ENCODE measurements at regions not wholly inside any gene's neighbourhood (a gene's known extent, or its start where the extent isn't known, plus 50 kb on each side); places are given as distances from the start of the nearest gene placed in this dataset.

DNA sequence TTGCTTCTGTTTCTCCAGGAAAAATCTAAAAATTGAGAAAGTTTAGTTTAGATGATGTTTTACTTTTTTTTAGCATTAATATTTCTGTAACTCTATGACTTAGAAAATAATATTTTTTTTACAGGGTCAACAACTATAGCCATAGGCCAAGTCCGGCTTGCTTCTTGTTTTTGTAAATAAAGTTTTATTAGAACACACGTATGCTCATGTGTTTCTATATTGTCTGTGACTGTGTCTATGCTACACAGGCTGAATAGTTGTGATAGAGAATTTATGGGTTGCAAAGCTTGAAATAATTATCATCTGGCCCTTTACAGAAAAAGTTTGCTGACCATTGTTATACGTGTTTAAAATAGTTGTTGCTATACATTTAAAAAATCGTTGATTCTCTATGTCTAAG lies 399.2 kb downstream of the EPM2A start:
- no peak overlapping the region for H2AFZ ChIP-seq (ENCODE audit: low read depth)
- no peak overlapping the region for H3K4me3 ChIP-seq (IDR thresholded peaks at IDR 0.05; ENCODE audit: insufficient read depth, low read depth, low read length)
- TF ChIP-seq, protein P1, sequence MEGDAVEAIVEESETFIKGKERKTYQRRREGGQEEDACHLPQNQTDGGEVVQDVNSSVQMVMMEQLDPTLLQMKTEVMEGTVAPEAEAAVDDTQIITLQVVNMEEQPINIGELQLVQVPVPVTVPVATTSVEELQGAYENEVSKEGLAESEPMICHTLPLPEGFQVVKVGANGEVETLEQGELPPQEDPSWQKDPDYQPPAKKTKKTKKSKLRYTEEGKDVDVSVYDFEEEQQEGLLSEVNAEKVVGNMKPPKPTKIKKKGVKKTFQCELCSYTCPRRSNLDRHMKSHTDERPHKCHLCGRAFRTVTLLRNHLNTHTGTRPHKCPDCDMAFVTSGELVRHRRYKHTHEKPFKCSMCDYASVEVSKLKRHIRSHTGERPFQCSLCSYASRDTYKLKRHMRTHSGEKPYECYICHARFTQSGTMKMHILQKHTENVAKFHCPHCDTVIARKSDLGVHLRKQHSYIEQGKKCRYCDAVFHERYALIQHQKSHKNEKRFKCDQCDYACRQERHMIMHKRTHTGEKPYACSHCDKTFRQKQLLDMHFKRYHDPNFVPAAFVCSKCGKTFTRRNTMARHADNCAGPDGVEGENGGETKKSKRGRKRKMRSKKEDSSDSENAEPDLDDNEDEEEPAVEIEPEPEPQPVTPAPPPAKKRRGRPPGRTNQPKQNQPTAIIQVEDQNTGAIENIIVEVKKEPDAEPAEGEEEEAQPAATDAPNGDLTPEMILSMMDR (conservative IDR thresholded peaks at IDR 0.05; ENCODE audit: low read depth, low read length), result no peak
- H3K4me2 ChIP-seq, result no peak overlapping the region
- no peak overlapping the region for H3K27ac ChIP-seq
- no peaks in the 10 kb centered on the region for H3K79me2 ChIP-seq (ENCODE audit: insufficient read depth, low read depth)
- no peaks in the 10 kb centered on the region for H3K36me3 ChIP-seq (ENCODE audit: insufficient read depth)
- H3K27me3 ChIP-seq (ENCODE audit: insufficient read depth, low read depth), result no peaks in the 10 kb centered on the region
- no peaks in the 10 kb centered on the region for H4K20me1 ChIP-seq (ENCODE audit: insufficient read depth)
- no peaks in the 10 kb centered on the region for H3K4me1 ChIP-seq (ENCODE audit: low read depth, poor library complexity, severe bottlenecking)
- H3K9ac ChIP-seq, result no peak overlapping the region

DNA sequence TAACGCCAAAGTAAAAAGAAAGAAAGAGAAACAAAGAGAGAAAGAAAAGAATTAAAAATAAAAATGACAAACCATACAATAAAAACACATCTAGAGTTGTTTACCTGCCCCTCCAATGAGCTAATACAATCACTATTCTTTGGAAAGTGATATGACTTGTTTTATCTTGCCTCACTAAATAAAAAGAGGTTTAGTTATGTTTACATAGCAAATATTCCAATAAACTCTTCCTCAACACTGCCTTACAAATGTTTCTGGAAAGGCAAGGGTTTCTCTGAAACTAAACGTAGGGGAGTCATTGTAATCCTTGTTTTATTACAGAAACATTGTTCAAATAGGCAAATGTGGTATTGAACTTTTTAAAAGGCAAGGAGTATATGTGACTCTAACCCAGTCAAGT lies 396.2 kb downstream of the EPM2A start:
- H3K4me1 ChIP-seq (ENCODE audit: low read depth, poor library complexity, severe bottlenecking), result no peaks in the 10 kb centered on the region
- TF ChIP-seq, protein P1 (conservative IDR thresholded peaks at IDR 0.05; ENCODE audit: low read depth, low read length), result no peak

DNA sequence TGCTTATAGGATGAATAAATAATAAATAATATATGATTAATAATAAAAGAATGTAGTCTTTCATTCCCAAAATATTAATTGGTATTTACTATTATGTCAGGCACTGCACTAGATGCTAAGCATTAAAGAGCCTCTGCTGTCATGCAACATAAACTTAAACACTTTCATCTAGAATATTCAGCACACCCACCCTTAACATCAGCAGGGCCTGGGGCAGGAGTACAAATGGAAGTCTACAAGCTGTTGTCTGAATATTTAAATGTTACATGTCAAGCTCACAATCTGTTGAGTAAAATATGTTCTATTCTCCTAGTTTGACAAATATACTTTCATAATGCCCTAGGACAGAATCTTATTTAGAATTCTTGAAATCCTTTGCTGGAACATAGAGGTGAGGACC lies 395.1 kb downstream of the EPM2A start:
- H3K9ac ChIP-seq, result no peak overlapping the region
- H3K4me1 ChIP-seq (ENCODE audit: low read depth, poor library complexity, severe bottlenecking), result no peaks in the 10 kb centered on the region
- TF ChIP-seq, protein P1 (conservative IDR thresholded peaks at IDR 0.05; ENCODE audit: low read depth, low read length), result no peak

More for the DNA sequence above, 396.2 kb downstream of the EPM2A start:
- Histone ChIP-seq H3K4me3 (IDR thresholded peaks at IDR 0.05; ENCODE audit: insufficient read depth, low read depth, low read length) (no peak overlapping the region), H3K27ac (no peak overlapping the region), H3K27me3 (ENCODE audit: insufficient read depth, low read depth) (no peaks in the 10 kb centered on the region), H4K20me1 (ENCODE audit: insufficient read depth) (no peaks in the 10 kb centered on the region), H3K4me2 (no peak overlapping the region), H2AFZ (ENCODE audit: low read depth) (no peak overlapping the region), H3K36me3 (ENCODE audit: insufficient read depth) (no peaks in the 10 kb centered on the region), H3K9ac (no peak overlapping the region), H3K79me2 (ENCODE audit: insufficient read depth, low read depth) (no peaks in the 10 kb centered on the region)

DNA sequence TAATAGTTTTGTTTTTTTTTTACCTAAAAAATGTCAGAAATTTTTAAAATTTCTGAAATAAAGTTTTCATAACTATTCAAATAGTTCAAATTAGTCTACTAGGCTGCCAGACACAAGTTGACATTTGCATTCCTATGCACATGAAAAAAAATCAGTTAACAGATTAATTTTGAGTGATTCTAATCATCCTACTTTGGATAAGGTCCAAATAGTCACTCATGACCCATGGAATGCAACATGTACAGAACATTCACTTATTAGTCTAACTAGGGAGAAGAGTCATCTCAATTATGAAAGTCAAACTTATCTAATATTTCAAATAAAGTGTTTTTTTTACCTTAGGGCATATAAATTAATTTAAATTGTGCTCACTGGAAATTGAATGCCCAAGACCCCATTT lies 390.2 kb downstream of the EPM2A start:
- TF ChIP-seq, protein P1 (conservative IDR thresholded peaks at IDR 0.05; ENCODE audit: low read depth, low read length), result no peak
- H3K4me2 ChIP-seq, result no peak overlapping the region

More for the DNA sequence above, 395.1 kb downstream of the EPM2A start:
- no peaks in the 10 kb centered on the region for H4K20me1 ChIP-seq (ENCODE audit: insufficient read depth)
- no peaks in the 10 kb centered on the region for H3K79me2 ChIP-seq (ENCODE audit: insufficient read depth, low read depth)
- H3K36me3 ChIP-seq (ENCODE audit: insufficient read depth), result no peaks in the 10 kb centered on the region
- H3K4me2 ChIP-seq, result no peak overlapping the region
- H3K27me3 ChIP-seq (ENCODE audit: insufficient read depth, low read depth), result no peaks in the 10 kb centered on the region
- no peak overlapping the region for H3K27ac ChIP-seq
- no peak overlapping the region for H3K4me3 ChIP-seq (IDR thresholded peaks at IDR 0.05; ENCODE audit: insufficient read depth, low read depth, low read length)
- H2AFZ ChIP-seq (ENCODE audit: low read depth), result no peak overlapping the region

More for the DNA sequence above, 390.2 kb downstream of the EPM2A start:
- Histone ChIP-seq H3K27ac (no peak overlapping the region), H3K36me3 (ENCODE audit: insufficient read depth) (no peaks in the 10 kb centered on the region), H3K9ac (no peak overlapping the region), H3K27me3 (ENCODE audit: insufficient read depth, low read depth) (no peaks in the 10 kb centered on the region), H3K79me2 (ENCODE audit: insufficient read depth, low read depth) (no peaks in the 10 kb centered on the region), H3K4me1 (ENCODE audit: low read depth, poor library complexity, severe bottlenecking) (no peaks in the 10 kb centered on the region), H2AFZ (ENCODE audit: low read depth) (no peak overlapping the region), H4K20me1 (ENCODE audit: insufficient read depth) (no peaks in the 10 kb centered on the region), H3K4me3 (IDR thresholded peaks at IDR 0.05; ENCODE audit: insufficient read depth, low read depth, low read length) (no peak overlapping the region)

Data from KMS-11 (cell line).